GM21529 (cell line): ENCODE measurements at regions not wholly inside any gene's neighbourhood (a gene's known extent, or its start where the extent isn't known, plus 50 kb on each side); places are given as distances from the start of the nearest gene placed in this dataset.

Experiments
- ATAC-seq: cut with Tn5 transposase; IDR thresholded peaks from one replicate; pipeline ENCODE4 v1.9.1; 2021; ENCODE audit not compliant: unreplicated experiment

DNA sequence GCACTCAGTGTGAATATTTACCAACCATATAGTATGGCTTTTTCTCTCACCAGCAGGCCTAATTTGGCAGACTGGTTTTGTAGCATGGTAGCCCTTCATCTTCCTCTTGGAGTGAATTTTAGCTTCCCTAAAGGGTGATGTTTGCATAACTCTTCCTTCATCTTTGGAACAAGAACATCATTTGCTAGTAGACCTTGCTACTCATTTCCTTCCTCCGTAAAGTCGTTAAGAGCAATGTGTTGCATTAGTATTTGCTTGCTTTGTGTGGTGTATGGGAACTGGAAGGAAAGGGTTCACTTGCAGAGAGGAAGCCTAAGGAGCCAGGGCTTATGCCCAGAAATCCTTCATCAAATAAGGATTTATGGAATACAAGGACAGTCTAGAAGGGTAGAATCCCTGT lies 50.2 kb upstream of the PGRMC2 start:
- no peak for ATAC-seq
